HFF-Myc (cell line): ENCODE measurements at regions not wholly inside any gene's neighbourhood (a gene's known extent, or its start where the extent isn't known, plus 50 kb on each side); places are given as distances from the start of the nearest gene placed in this dataset.

Experiments used
- DNase-seq: peaks from one replicate; pipeline ENCODE4 v3.0.0-alpha.2; 2011; ENCODE audit warnings: low read depth; ENCODE audit errors: extremely low read depth
- H3K4me3 ChIP-seq: replicated peaks from 2 replicates; pipeline ENCODE4 v1.5.1; 2011; ENCODE audit warnings: low read depth, mild to moderate bottlenecking, control low read depth, low read length
- CTCF ChIP-seq: IDR thresholded peaks from 2 replicates; pipeline ENCODE4 v1.5.1; 2012; ENCODE audit warnings: mild to moderate bottlenecking, low read depth, low read length, control low read depth; ENCODE audit errors: missing control alignments

DNA sequence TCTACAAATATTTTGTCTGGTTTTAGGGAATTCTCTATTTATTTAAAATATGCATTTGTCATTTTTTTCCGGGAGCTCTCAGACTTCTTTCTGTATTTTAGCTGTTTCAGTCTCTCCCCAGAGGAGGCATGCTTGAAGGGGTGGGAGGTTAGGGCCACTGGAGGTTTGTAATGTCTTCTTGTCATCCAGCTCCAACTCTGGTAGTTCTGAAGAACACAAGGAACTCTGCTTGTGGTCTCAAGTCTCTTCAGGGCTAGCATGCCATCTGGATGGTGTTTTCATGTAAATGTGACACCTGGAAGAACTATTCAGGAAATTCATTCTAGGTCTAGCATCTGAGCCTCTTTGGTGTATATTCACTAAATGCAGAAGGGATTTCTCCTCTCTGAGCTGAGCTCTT lies 518.4 kb upstream of the DCC start:
- no peak for DNase-seq

GRCh38 chr18:51824746-51825145 lies 515.3 kb upstream of the DCC start:
- H3K4me3 ChIP-seq: no peak overlapping the region
- DNase-seq: no peak
- TF ChIP-seq CTCF: no peak

More for the DNA sequence above, 518.4 kb upstream of the DCC start:
- no peak for TF ChIP-seq CTCF
- H3K4me3 ChIP-seq: no peak overlapping the region

DNA sequence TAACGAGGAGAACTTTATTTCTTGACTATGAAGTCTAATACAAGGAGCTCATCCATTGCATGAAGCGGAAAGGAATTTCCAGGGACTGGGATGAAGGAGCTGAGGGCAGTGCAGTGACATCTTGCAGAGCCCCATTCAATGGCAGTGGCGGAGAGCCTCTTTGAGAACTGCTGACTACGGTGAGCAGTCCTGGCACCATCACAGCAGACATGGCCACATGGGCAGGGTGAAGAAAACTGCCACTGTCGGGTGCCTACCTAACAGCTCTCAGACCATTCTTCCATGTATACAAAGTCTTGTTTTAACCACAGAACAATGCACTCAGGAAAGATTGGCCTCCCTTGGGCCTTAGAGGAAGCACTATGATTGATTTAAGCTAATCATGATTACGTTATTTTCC lies 506.1 kb upstream of the DCC start:
- DNase-seq: no peak
- TF ChIP-seq CTCF: no peak
- no peak overlapping the region for H3K4me3 ChIP-seq

DNA sequence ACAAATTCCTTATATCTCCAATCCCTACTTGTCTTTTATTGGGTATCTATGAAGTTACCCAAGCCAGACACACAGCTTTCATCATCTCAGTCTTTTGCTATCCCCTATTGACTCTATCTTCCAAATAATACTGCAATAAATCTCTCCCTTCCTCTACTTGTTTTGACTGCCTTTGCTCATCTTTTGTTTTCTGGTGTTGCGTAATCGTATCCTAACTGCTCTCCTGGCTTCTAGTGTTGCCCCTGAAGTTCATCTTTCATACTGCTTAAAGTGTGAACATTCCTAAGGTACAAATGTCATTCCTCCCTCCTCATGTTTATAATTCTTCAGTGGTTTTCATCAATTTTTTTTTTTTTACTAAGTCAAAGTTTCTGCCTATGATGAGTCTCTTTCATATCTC lies 491.3 kb upstream of the DCC start:
- no peak for DNase-seq
- no peak overlapping the region for H3K4me3 ChIP-seq
- no peak for TF ChIP-seq CTCF

GRCh38 chr18:51852681-51853080 lies 487.3 kb upstream of the DCC start:
- H3K4me3 ChIP-seq: no peak overlapping the region
- no peak for DNase-seq

GRCh38 chr18:51857989-51858388 lies 482.0 kb upstream of the DCC start:
- TF ChIP-seq CTCF: no peak
- no peak for DNase-seq
- H3K4me3 ChIP-seq: no peak overlapping the region

More at GRCh38 chr18:51852681-51853080, 487.3 kb upstream of the DCC start:
- TF ChIP-seq CTCF: no peak

GRCh38 chr18:51861046-51861445 lies 479.0 kb upstream of the DCC start:
- TF ChIP-seq CTCF: no peak
- DNase-seq: no peak
- no peak overlapping the region for H3K4me3 ChIP-seq
